GM12878 (cell line): ENCODE measurements at regions not wholly inside any gene's neighbourhood (a gene's known extent, or its start where the extent isn't known, plus 50 kb on each side); places are given as distances from the start of the nearest gene placed in this dataset.

Source experiments
- CEBPB ChIP-seq, 2 experiments: fragments of 150-350 bp in 1 of 2; IDR thresholded peaks; 2 replicates each; pipeline ENCODE4 v1.6.1; 2012 to 2014; ENCODE audit warnings: low read depth in 2 of 2, low read length in 2 of 2, borderline replicate concordance in 1 of 2, inconsistent platforms in 1 of 2
- EP300 ChIP-seq, 2 experiments: fragments of 150-350 bp in 1 of 2; IDR thresholded peaks; 2 replicates each; pipeline ENCODE4 v1.6.1; 2011 to 2012; ENCODE audit warnings: low read depth in 2 of 2, low read length in 2 of 2, borderline replicate concordance in 1 of 2, improper control_type of control experiment in 1 of 2, inconsistent platforms in 1 of 2; ENCODE audit not compliant: control insufficient read depth in 1 of 2
- FOS ChIP-seq: IDR thresholded peaks from 3 replicates; pipeline ENCODE4 v1.6.1; 2011; ENCODE audit warnings: borderline replicate concordance; ENCODE audit not compliant: insufficient read length; ENCODE audit errors: extremely low read depth
- HDAC6 ChIP-seq: fragments of 200-600 bp; sonication (generic); IDR thresholded peaks from one replicate; pipeline ENCODE4 v1.8.0; 2017; ENCODE audit warnings: antibody characterized with exemption; ENCODE audit not compliant: unreplicated experiment
- IKZF1 ChIP-seq: fragments of 450-650 bp; conservative IDR thresholded peaks from 2 replicates; pipeline ENCODE4 v1.6.1; 2017; ENCODE audit warnings: antibody characterized with exemption, mild to moderate bottlenecking
- JUNB ChIP-seq: IDR thresholded peaks from 2 replicates; pipeline ENCODE4 v1.6.1; 2016; ENCODE audit warnings: antibody characterized with exemption, mild to moderate bottlenecking
- KDM1A ChIP-seq: fragments of 200-600 bp; sonication (generic); IDR thresholded peaks from 2 replicates; pipeline ENCODE4 v1.6.1; 2016; ENCODE audit warnings: borderline replicate concordance
- MTA3 ChIP-seq: IDR thresholded peaks from 2 replicates; pipeline ENCODE4 v1.6.1; 2012; ENCODE audit warnings: low read length, inconsistent platforms, borderline replicate concordance
- NBN ChIP-seq: fragments of 450-650 bp; IDR thresholded peaks from 2 replicates; pipeline ENCODE4 v1.6.1; 2016
- NR2C2 ChIP-seq: IDR thresholded peaks from 2 replicates; pipeline ENCODE4 v1.6.1; 2011; ENCODE audit warnings: borderline replicate concordance, low read depth; ENCODE audit not compliant: control insufficient read depth, insufficient read length
- RFX5 ChIP-seq: IDR thresholded peaks from 2 replicates; pipeline ENCODE4 v1.6.1; 2011; ENCODE audit warnings: low read depth, low read length, improper control_type of control experiment
- TARDBP ChIP-seq: IDR thresholded peaks from 2 replicates; pipeline ENCODE4 v1.6.1; 2016; ENCODE audit warnings: borderline replicate concordance
- TF ChIP-seq, protein P1 (sequence below), 3 experiments: IDR thresholded peaks in 2 of 3; conservative IDR thresholded peaks in 1 of 3; 2 replicates each; pipeline ENCODE4 v1.5.1; 2011; ENCODE audit warnings: low read depth in 3 of 3, low read length in 3 of 3, mild to moderate bottlenecking in 3 of 3, control low read depth in 2 of 3, moderate library complexity in 2 of 3, inconsistent platforms in 1 of 3, mixed read lengths in 1 of 3; ENCODE audit not compliant: control insufficient read depth in 2 of 3, insufficient read depth in 1 of 3; ENCODE audit errors: extremely low read depth in 1 of 3

DNA sequence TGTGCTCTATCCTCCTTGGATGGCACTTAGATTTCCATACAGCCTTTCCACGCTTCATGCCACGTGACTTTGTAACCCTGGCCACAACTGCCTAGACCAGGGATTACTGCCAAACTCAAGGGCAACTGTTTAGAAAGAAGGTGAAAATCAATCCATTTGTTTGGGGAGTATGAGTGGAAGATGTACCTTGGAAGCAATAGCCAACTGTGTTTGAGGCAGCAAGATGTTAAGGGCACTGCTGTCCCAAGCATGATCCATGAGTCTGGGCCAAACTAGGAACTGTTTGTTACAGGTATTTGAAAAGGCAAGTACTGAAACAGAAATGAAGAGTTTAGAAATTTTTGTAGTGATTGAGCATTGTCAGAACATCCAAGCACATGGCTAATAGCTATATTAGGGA, 138.9 kb downstream of the CDC42EP3 start:
- TF ChIP-seq FOS = no peak
- no peak for TF ChIP-seq RFX5
- no peak for TF ChIP-seq MTA3
- no peak for TF ChIP-seq NBN
- TF ChIP-seq CEBPB (IDR thresholded peaks at IDR 0.05; ENCODE audit: borderline replicate concordance in 1 of 2, low read depth in 2 of 2, low read length in 2 of 2) = no peak
- no peak for TF ChIP-seq IKZF1
- TF ChIP-seq, protein P1, sequence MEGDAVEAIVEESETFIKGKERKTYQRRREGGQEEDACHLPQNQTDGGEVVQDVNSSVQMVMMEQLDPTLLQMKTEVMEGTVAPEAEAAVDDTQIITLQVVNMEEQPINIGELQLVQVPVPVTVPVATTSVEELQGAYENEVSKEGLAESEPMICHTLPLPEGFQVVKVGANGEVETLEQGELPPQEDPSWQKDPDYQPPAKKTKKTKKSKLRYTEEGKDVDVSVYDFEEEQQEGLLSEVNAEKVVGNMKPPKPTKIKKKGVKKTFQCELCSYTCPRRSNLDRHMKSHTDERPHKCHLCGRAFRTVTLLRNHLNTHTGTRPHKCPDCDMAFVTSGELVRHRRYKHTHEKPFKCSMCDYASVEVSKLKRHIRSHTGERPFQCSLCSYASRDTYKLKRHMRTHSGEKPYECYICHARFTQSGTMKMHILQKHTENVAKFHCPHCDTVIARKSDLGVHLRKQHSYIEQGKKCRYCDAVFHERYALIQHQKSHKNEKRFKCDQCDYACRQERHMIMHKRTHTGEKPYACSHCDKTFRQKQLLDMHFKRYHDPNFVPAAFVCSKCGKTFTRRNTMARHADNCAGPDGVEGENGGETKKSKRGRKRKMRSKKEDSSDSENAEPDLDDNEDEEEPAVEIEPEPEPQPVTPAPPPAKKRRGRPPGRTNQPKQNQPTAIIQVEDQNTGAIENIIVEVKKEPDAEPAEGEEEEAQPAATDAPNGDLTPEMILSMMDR (IDR thresholded peaks at IDR 0.05 in 2 of 3, conservative IDR thresholded peaks at IDR 0.05 in 1 of 3; ENCODE audit: control insufficient read depth in 2 of 3, extremely low read depth in 1 of 3, insufficient read depth in 1 of 3, low read depth in 3 of 3, low read length in 3 of 3) = no peak
- TF ChIP-seq HDAC6 = no peak
- TF ChIP-seq TARDBP = no peak
- TF ChIP-seq KDM1A = no peak
- TF ChIP-seq JUNB = no peak
- no peak for TF ChIP-seq EP300 (IDR thresholded peaks at IDR 0.05; ENCODE audit: borderline replicate concordance in 1 of 2, control insufficient read depth in 1 of 2, low read depth in 2 of 2, low read length in 2 of 2)
- TF ChIP-seq NR2C2 = no peak
